MM.1S (cell line): ENCODE measurements at regions not wholly inside any gene's neighbourhood (a gene's known extent, or its start where the extent isn't known, plus 50 kb on each side); places are given as distances from the start of the nearest gene placed in this dataset.

Experiments
- DNase-seq: peaks from one replicate; pipeline ENCODE4 v3.0.0-alpha.2; 2015
- H2AFZ ChIP-seq: fragments of 300-600 bp; sonication (generic); 2 replicates; pipeline ENCODE4 v1.6.0; 2016; ENCODE audit warnings: antibody characterized with exemption, low read length
- H3F3A ChIP-seq: fragments of 300-600 bp; sonication (generic); 2 replicates; pipeline ENCODE4 v1.6.1; 2016; ENCODE audit warnings: mild to moderate bottlenecking, antibody characterized with exemption, low read length, moderate library complexity, mixed read lengths; ENCODE audit not compliant: insufficient read depth
- H3K27ac ChIP-seq: fragments of 300-600 bp; sonication (generic); 2 replicates; pipeline ENCODE4 v1.5.1; 2016; ENCODE audit warnings: mild to moderate bottlenecking, low read length
- H3K27me3 ChIP-seq: fragments of 300-600 bp; sonication (generic); replicated peaks from 2 replicates; pipeline ENCODE4 v1.6.0; 2016; ENCODE audit warnings: low read length; ENCODE audit not compliant: insufficient read depth
- H3K36me3 ChIP-seq: fragments of 300-600 bp; sonication (generic); replicated peaks from 2 replicates; pipeline ENCODE4 v1.6.1; 2016; ENCODE audit warnings: mild to moderate bottlenecking, low read length, mixed read lengths; ENCODE audit not compliant: insufficient read depth
- H3K4me1 ChIP-seq: fragments of 300-600 bp; sonication (generic); 2 replicates; pipeline ENCODE4 v1.6.1; 2016; ENCODE audit warnings: low read length, mixed read lengths
- H3K4me2 ChIP-seq: fragments of 300-600 bp; sonication (generic); 2 replicates; pipeline ENCODE4 v1.6.0; 2016; ENCODE audit warnings: low read depth, low read length
- H3K4me3 ChIP-seq: fragments of 300-600 bp; sonication (generic); 2 replicates; pipeline ENCODE4 v1.5.1; 2016; ENCODE audit warnings: low read length, mixed read lengths
- H3K79me2 ChIP-seq: fragments of 300-600 bp; sonication (generic); 2 replicates; pipeline ENCODE4 v1.6.1; 2016; ENCODE audit warnings: mixed run types, low read length, mixed read lengths
- H3K9ac ChIP-seq: fragments of 300-600 bp; sonication (generic); 2 replicates; pipeline ENCODE4 v1.6.1; 2016; ENCODE audit warnings: low read length, mixed read lengths
- H3K9me2 ChIP-seq: fragments of 300-600 bp; sonication (generic); replicated peaks from 2 replicates; pipeline ENCODE4 v1.6.1; 2016; ENCODE audit warnings: mild to moderate bottlenecking, low read length, mixed read lengths; ENCODE audit not compliant: insufficient read depth
- H3K9me3 ChIP-seq: fragments of 300-600 bp; sonication (generic); replicated peaks from 2 replicates; pipeline ENCODE4 v1.6.1; 2016; ENCODE audit warnings: mild to moderate bottlenecking, low read length, mixed read lengths; ENCODE audit not compliant: insufficient read depth
- H4K20me1 ChIP-seq: fragments of 300-600 bp; sonication (generic); 2 replicates; pipeline ENCODE4 v1.6.1; 2016; ENCODE audit warnings: mild to moderate bottlenecking, low read length, moderate library complexity, mixed read lengths; ENCODE audit not compliant: insufficient read depth
- CTCF ChIP-seq: fragments of 300-600 bp; sonication (generic); IDR thresholded peaks from 2 replicates; pipeline ENCODE4 v1.5.1; 2016; ENCODE audit warnings: antibody characterized with exemption, low read length, mixed read lengths
- EZH2 ChIP-seq: fragments of 300-600 bp; sonication (generic); optimal IDR thresholded peaks from 2 replicates; pipeline ENCODE3; 2017; ENCODE audit warnings: low read depth, mild to moderate bottlenecking, antibody characterized with exemption, low read length, mixed read lengths
- EZH2phosphoT487 ChIP-seq: fragments of 300-600 bp; sonication (generic); IDR thresholded peaks from 2 replicates; pipeline ENCODE4 v1.6.1; 2018; ENCODE audit warnings: antibody characterized with exemption, low read length

GRCh38 chr5:66351813-66352212 lies 207.7 kb downstream of the SREK1 start:
- Histone ChIP-seq H2AFZ (no peak overlapping the region), H4K20me1 (no peaks in the 10 kb centered on the region), H3K79me2 (no peaks in the 10 kb centered on the region), H3K4me1 (0 out of 2 replicates have a peak, but pooled peaks cover 6% of the 10 kb centered on the region), H3K27me3 (no peaks in the 10 kb centered on the region), H3K9me3 (no peaks in the 10 kb centered on the region), H3K4me2 (no peak overlapping the region), H3K9ac (no peak overlapping the region), H3K4me3 (no peak overlapping the region), H3K9me2 (no peaks in the 10 kb centered on the region), H3K27ac (no peak overlapping the region), H3K36me3 (no peaks in the 10 kb centered on the region), H3F3A (no peaks in the 10 kb centered on the region)
- TF ChIP-seq EZH2 (no peak), EZH2phosphoT487 (no peak), CTCF (no peak)
- no peak for DNase-seq

- no peaks in the 10 kb centered on the region for H4K20me1 ChIP-seq
- H3K9me2 ChIP-seq: no peaks in the 10 kb centered on the region
- no peaks in the 10 kb centered on the region for H3K36me3 ChIP-seq
- no peak overlapping the region for H2AFZ ChIP-seq
- no peaks in the 10 kb centered on the region for H3K79me2 ChIP-seq
- no peak overlapping the region for H3K4me3 ChIP-seq
- H3K4me1 ChIP-seq: 0 out of 2 replicates have a peak, but pooled peaks cover 6% of the 10 kb centered on the region
- H3K27me3 ChIP-seq: no peaks in the 10 kb centered on the region
- H3K9me3 ChIP-seq: no peaks in the 10 kb centered on the region
- H3K27ac ChIP-seq: no peak overlapping the region
- TF ChIP-seq EZH2phosphoT487 (no peak), EZH2 (no peak)
- no peak for DNase-seq
- H3F3A ChIP-seq: no peaks in the 10 kb centered on the region
- no peak overlapping the region for H3K4me2 ChIP-seq
- no peak overlapping the region for H3K9ac ChIP-seq
Observed at GRCh38 chr5:66353186-66353585, 209.1 kb downstream of the SREK1 start.

- Histone ChIP-seq H3K9ac (no peak overlapping the region), H3K36me3 (no peaks in the 10 kb centered on the region), H2AFZ (no peak overlapping the region), H3K4me3 (no peak overlapping the region), H3K4me2 (no peak overlapping the region), H3K79me2 (no peaks in the 10 kb centered on the region), H3F3A (no peaks in the 10 kb centered on the region), H3K9me3 (no peaks in the 10 kb centered on the region), H3K9me2 (no peaks in the 10 kb centered on the region), H4K20me1 (no peaks in the 10 kb centered on the region), H3K27me3 (no peaks in the 10 kb centered on the region), H3K4me1 (0 out of 2 replicates have a peak, but pooled peaks cover 6% of the 10 kb centered on the region), H3K27ac (no peak overlapping the region)
- DNase-seq: peak; percentile 27
- TF ChIP-seq EZH2phosphoT487: no peak
- no peak for TF ChIP-seq CTCF
- no peak for TF ChIP-seq EZH2
Observed at GRCh38 chr5:66354422-66354821, 210.3 kb downstream of the SREK1 start.

- Histone ChIP-seq H3K4me1 (0 out of 2 replicates have a peak, but pooled peaks cover 6% of the 10 kb centered on the region), H3F3A (no peaks in the 10 kb centered on the region), H3K9me2 (no peaks in the 10 kb centered on the region), H3K36me3 (no peaks in the 10 kb centered on the region), H3K27ac (no peak overlapping the region), H3K4me3 (no peak overlapping the region), H2AFZ (no peak overlapping the region), H4K20me1 (no peaks in the 10 kb centered on the region), H3K9me3 (no peaks in the 10 kb centered on the region), H3K9ac (no peak overlapping the region), H3K79me2 (no peaks in the 10 kb centered on the region), H3K4me2 (no peak overlapping the region), H3K27me3 (no peaks in the 10 kb centered on the region)
- TF ChIP-seq EZH2 (no peak), EZH2phosphoT487 (no peak), CTCF (no peak)
- DNase-seq: no peak
Observed at GRCh38 chr5:66356011-66356565, 212.0 kb downstream of the SREK1 start.
